ENCODE measurements at regions not wholly inside any gene's neighbourhood (a gene's known extent, or its start where the extent isn't known, plus 50 kb on each side); places are given as distances from the start of the nearest gene placed in this dataset.

GRCh38 chr3:10757821-10758130 is 58.3 kb upstream of the SLC6A11 start:
- TF ChIP-seq CBFB (CRISPR knock-in tag; IDR thresholded peaks at IDR 0.05): no peak
- no peak for TF ChIP-seq ELF1 (CRISPR knock-in tag; IDR thresholded peaks at IDR 0.05)
- TF ChIP-seq TIGD3 (CRISPR knock-in tag; IDR thresholded peaks at IDR 0.05; ENCODE audit: borderline replicate concordance): no peak
- no peak for TF ChIP-seq E2F5 (CRISPR knock-in tag; conservative IDR thresholded peaks at IDR 0.05)
- no peak for TF ChIP-seq FOXK1 (CRISPR knock-in tag; IDR thresholded peaks at IDR 0.05; ENCODE audit: borderline replicate concordance, low read depth)
- TF ChIP-seq CTCF (CRISPR knock-in tag; IDR thresholded peaks at IDR 0.05): no peak
- no peak for TF ChIP-seq SATB2 (CRISPR knock-in tag; IDR thresholded peaks at IDR 0.05)
- TF ChIP-seq REST (IDR thresholded peaks at IDR 0.05; ENCODE audit: borderline replicate concordance in 1 of 2, low read depth in 1 of 2, low read length in 2 of 2): no peak
- TF ChIP-seq ZBTB40 (IDR thresholded peaks at IDR 0.05): no peak
- no peak for TF ChIP-seq ZBTB40 (CRISPR knock-in tag; IDR thresholded peaks at IDR 0.05)
- TF ChIP-seq ZNF235 (CRISPR knock-in tag; IDR thresholded peaks at IDR 0.05; ENCODE audit: borderline replicate concordance): no peak
- no peak for TF ChIP-seq ZNF883 (CRISPR knock-in tag; IDR thresholded peaks at IDR 0.05; ENCODE audit: not compliant biosample characterization)
- TF ChIP-seq ZNF557 (CRISPR knock-in tag; IDR thresholded peaks at IDR 0.05): no peak
- no peak for TF ChIP-seq ZNF776 (CRISPR knock-in tag; IDR thresholded peaks at IDR 0.05)

Data from HepG2 (cell line).